Natural killer cell (primary cell): ENCODE measurements at regions not wholly inside any gene's neighbourhood (a gene's known extent, or its start where the extent isn't known, plus 50 kb on each side); places are given as distances from the start of the nearest gene placed in this dataset.

Experiments used
- ATAC-seq, 3 donors: fragments of 150-1000 bp in 2 of 3; fragments of 200-7000 bp in 1 of 3; cut with Tn5 transposase; 1 replicate in 1 of 3; 2 replicates in 2 of 3; pipeline ENCODE4 v1.10.0; 2021; ENCODE audit warnings: mild to moderate bottlenecking in 2 of 3, moderate library complexity in 2 of 3
- DNase-seq, 2 donors: peaks; one replicate each; pipeline versions ENCODE4 v3.0.0 to v3.0.0-alpha.2; 2013 to 2021; ENCODE audit warnings: mixed read lengths in 1 of 2
- H3K27ac ChIP-seq: one replicate; pipeline ENCODE4 v1.5.1; 2013; ENCODE audit warnings: mild to moderate bottlenecking, low read length
- H3K27me3 ChIP-seq: one replicate; pipeline ENCODE4 v1.6.1; 2013; ENCODE audit warnings: low read length; ENCODE audit not compliant: control insufficient read depth, insufficient read depth
- H3K36me3 ChIP-seq: one replicate; pipeline ENCODE4 v1.6.1; 2013; ENCODE audit warnings: low read length; ENCODE audit not compliant: control insufficient read depth, insufficient read depth
- H3K4me1 ChIP-seq: one replicate; pipeline ENCODE4 v1.6.1; 2013; ENCODE audit warnings: low read length; ENCODE audit not compliant: control insufficient read depth, insufficient read depth
- H3K4me3 ChIP-seq: one replicate; pipeline ENCODE4 v1.5.1; 2013; ENCODE audit warnings: low read length
- H3K9me3 ChIP-seq: one replicate; pipeline ENCODE4 v1.6.1; 2013; ENCODE audit warnings: low read length; ENCODE audit not compliant: control insufficient read depth, insufficient read depth
- H3K27ac Mint-ChIP-seq, 2 donors: one replicate each; pipeline ENCODE4 v1.8.0; 2022; ENCODE audit warnings: mild to moderate bottlenecking in 2 of 2, mixed read lengths in 2 of 2, moderate library complexity in 1 of 2
- H3K27me3 Mint-ChIP-seq, 2 donors: one replicate each; pipeline ENCODE4 v1.8.0; 2022; ENCODE audit warnings: low read depth in 2 of 2, mixed read lengths in 2 of 2
- H3K36me3 Mint-ChIP-seq: one replicate; pipeline ENCODE4 v1.8.0; 2022; ENCODE audit warnings: mixed read lengths
- H3K4me1 Mint-ChIP-seq, 2 donors: one replicate each; pipeline ENCODE4 v1.8.0; 2022; ENCODE audit warnings: mixed read lengths in 2 of 2
- H3K4me3 Mint-ChIP-seq: one replicate; pipeline ENCODE4 v1.8.0; 2022; ENCODE audit warnings: mild to moderate bottlenecking, moderate library complexity, mixed read lengths
- H3K9me3 Mint-ChIP-seq, 2 donors: one replicate each; pipeline ENCODE4 v1.8.0; 2022; ENCODE audit warnings: mixed read lengths in 2 of 2
- CTCF ChIP-seq: fragments of 200-600 bp; IDR thresholded peaks from one replicate; pipeline ENCODE4 v1.8.0; 2022; ENCODE audit warnings: antibody characterized with exemption
- WGBS: methylation state at CpG from one replicate; pipeline ENCODE4 v1.1.7; 2013; ENCODE audit warnings: missing lambda C conversion rate; ENCODE audit not compliant: insufficient coverage; 5-methylcytosine and 5-hydroxymethylcytosine counted together
- intact Hi-C: fragments of 100-400 bp; cut with micrococcal nuclease; formaldehyde crosslinking; loops from one replicate; pipeline ENCODE4 v1.14.2; 2022

- ATAC-seq (no peak), DNase-seq (no peak)
- H3K27ac Mint-ChIP-seq = no peak overlapping the region
- intact Hi-C loops = no loop called here
- H3K27me3 Mint-ChIP-seq = no peaks in the 10 kb centered on the region
- no peak overlapping the region for H3K27ac ChIP-seq
- H3K4me3 ChIP-seq = no peak overlapping the region
- no peaks in the 10 kb centered on the region for H3K4me1 ChIP-seq
- H3K27me3 ChIP-seq = no peaks in the 10 kb centered on the region
- H3K9me3 Mint-ChIP-seq = peaks cover 18 to 30% of the 10 kb centered on the region in 2 donors
- H3K4me3 Mint-ChIP-seq = no peak overlapping the region
- H3K36me3 ChIP-seq = no peaks in the 10 kb centered on the region
- peaks cover 31% of the 10 kb centered on the region for H3K36me3 Mint-ChIP-seq
- no peaks in the 10 kb centered on the region for H3K4me1 Mint-ChIP-seq
- H3K9me3 ChIP-seq = no peaks in the 10 kb centered on the region
- TF ChIP-seq CTCF = no peak
Measured at GRCh38 chr1:104921525-104921924, 1171.8 kb downstream of the AMY1C start.

GRCh38 chr1:104923075-104923474 is 1173.4 kb downstream of the AMY1C start:
- no peak for TF ChIP-seq CTCF
- intact Hi-C loops = no loop called here
- no peak overlapping the region for H3K27ac Mint-ChIP-seq
- Histone ChIP-seq H3K27ac (no peak overlapping the region), H3K36me3 (no peaks in the 10 kb centered on the region), H3K4me1 (no peaks in the 10 kb centered on the region), H3K4me3 (no peak overlapping the region), H3K27me3 (no peaks in the 10 kb centered on the region), H3K9me3 (no peaks in the 10 kb centered on the region)
- ATAC-seq (no peak), DNase-seq (no peak)
- peaks cover 20% of the 10 kb centered on the region for H3K36me3 Mint-ChIP-seq
- H3K4me3 Mint-ChIP-seq = no peak overlapping the region
- WGBS = 74% methylated on average over 6 of the region's 7 CpGs
- H3K9me3 Mint-ChIP-seq = peaks cover 18 to 30% of the 10 kb centered on the region in 2 donors
- H3K4me1 Mint-ChIP-seq = no peaks in the 10 kb centered on the region
- no peaks in the 10 kb centered on the region for H3K27me3 Mint-ChIP-seq

- Mint-ChIP-seq H3K9me3 (peaks cover 14 to 20% of the 10 kb centered on the region in 2 donors), H3K4me3 (no peak overlapping the region), H3K36me3 (peaks cover 27% of the 10 kb centered on the region), H3K27ac (no peak overlapping the region), H3K27me3 (no peaks in the 10 kb centered on the region), H3K4me1 (no peaks in the 10 kb centered on the region)
- no peak for TF ChIP-seq CTCF
- DNase-seq (no peak), ATAC-seq (no peak)
- intact Hi-C loops = no loop called here
- Histone ChIP-seq H3K27me3 (no peaks in the 10 kb centered on the region), H3K36me3 (no peaks in the 10 kb centered on the region), H3K4me3 (no peak overlapping the region), H3K4me1 (no peaks in the 10 kb centered on the region), H3K27ac (no peak overlapping the region), H3K9me3 (peaks cover 26% of the 10 kb centered on the region)
- WGBS = no CpG with 5 or more reads among the region's 1 CpG
Measured at GRCh38 chr1:104929280-104929679, 1179.6 kb downstream of the AMY1C start.

GRCh38 chr1:104932030-104932915 is 1182.6 kb downstream of the AMY1C start:
- no peak for TF ChIP-seq CTCF
- DNase-seq (no peak), ATAC-seq (no peak)
- Histone ChIP-seq H3K4me3 (no peak overlapping the region), H3K4me1 (no peaks in the 10 kb centered on the region), H3K9me3 (peaks cover 26% of the 10 kb centered on the region), H3K36me3 (no peaks in the 10 kb centered on the region), H3K27me3 (no peaks in the 10 kb centered on the region), H3K27ac (no peak overlapping the region)
- intact Hi-C loops = no loop called here
- H3K36me3 Mint-ChIP-seq = peaks cover 19% of the 10 kb centered on the region
- WGBS = 72% methylated on average over 13 of the region's 13 CpGs
- no peaks in the 10 kb centered on the region for H3K4me1 Mint-ChIP-seq
- no peaks in the 10 kb centered on the region for H3K27me3 Mint-ChIP-seq
- no peak overlapping the region for H3K27ac Mint-ChIP-seq
- no peak overlapping the region for H3K4me3 Mint-ChIP-seq
- H3K9me3 Mint-ChIP-seq = peaks cover 12 to 14% of the 10 kb centered on the region in 2 donors
